HEK293 (cell line): ENCODE measurements at regions not wholly inside any gene's neighbourhood (a gene's known extent, or its start where the extent isn't known, plus 50 kb on each side); places are given as distances from the start of the nearest gene placed in this dataset.

Experiments used
- BCL11A ChIP-seq: fragments of 450-650 bp; formaldehyde crosslinking; IDR thresholded peaks from 2 replicates; pipeline ENCODE4 v1.5.1; 2016; ENCODE audit warnings: low read depth, missing biosample characterization, missing genetic modification characterization
- BCL6B ChIP-seq: fragments of 450-650 bp; formaldehyde crosslinking; IDR thresholded peaks from 2 replicates; pipeline ENCODE4 v1.5.1; 2017; ENCODE audit warnings: missing biosample characterization, missing genetic modification characterization
- ELK4 ChIP-seq: IDR thresholded peaks from 2 replicates; pipeline ENCODE4 v1.6.1; 2011; ENCODE audit warnings: mild to moderate bottlenecking, low read depth, low read length, borderline replicate concordance
- GLI4 ChIP-seq: fragments of 450-650 bp; formaldehyde crosslinking; IDR thresholded peaks from 2 replicates; pipeline ENCODE4 v1.5.1; 2016; ENCODE audit warnings: missing biosample characterization, missing genetic modification characterization
- HOXA7 ChIP-seq: sonication (generic); formaldehyde crosslinking; IDR thresholded peaks from 2 replicates; pipeline ENCODE4 v1.8.1; 2022; ENCODE audit warnings: missing genetic modification reagents, borderline replicate concordance
- KLF10 ChIP-seq: fragments of 450-650 bp; IDR thresholded peaks from 2 replicates; pipeline ENCODE4 v1.5.1; 2018; ENCODE audit warnings: missing biosample characterization, mild to moderate bottlenecking, missing genetic modification characterization
- PBX3 ChIP-seq: sonication (generic); formaldehyde crosslinking; IDR thresholded peaks from 2 replicates; pipeline ENCODE4 v1.8.1; 2022; ENCODE audit warnings: mild to moderate bottlenecking, moderate library complexity, missing genetic modification reagents
- PRDM1 ChIP-seq: fragments of 450-650 bp; formaldehyde crosslinking; IDR thresholded peaks from 2 replicates; pipeline ENCODE4; 2016; ENCODE audit warnings: missing biosample characterization, missing genetic modification characterization
- SP3 ChIP-seq: fragments of 450-650 bp; formaldehyde crosslinking; IDR thresholded peaks from 2 replicates; pipeline ENCODE4 v1.5.1; 2016; ENCODE audit warnings: missing biosample characterization, missing genetic modification characterization
- ZBTB7A ChIP-seq: fragments of 450-650 bp; formaldehyde crosslinking; IDR thresholded peaks from 2 replicates; pipeline ENCODE4 v1.5.1; 2016; ENCODE audit warnings: low read depth, missing biosample characterization, missing genetic modification characterization
- ZNF121 ChIP-seq: fragments of 450-650 bp; formaldehyde crosslinking; IDR thresholded peaks from 2 replicates; pipeline ENCODE4 v1.5.1; 2016; ENCODE audit warnings: missing biosample characterization, missing genetic modification characterization
- ZNF169 ChIP-seq: fragments of 450-650 bp; formaldehyde crosslinking; IDR thresholded peaks from 2 replicates; pipeline ENCODE4 v1.5.1; 2016; ENCODE audit warnings: missing biosample characterization, missing genetic modification characterization
- ZNF184 ChIP-seq: fragments of 450-650 bp; IDR thresholded peaks from 2 replicates; pipeline ENCODE4 v1.5.1; 2018; ENCODE audit warnings: missing biosample characterization, mild to moderate bottlenecking, missing genetic modification characterization
- ZNF24 ChIP-seq: fragments of 450-650 bp; formaldehyde crosslinking; IDR thresholded peaks from 2 replicates; pipeline ENCODE4 v1.5.1; 2016; ENCODE audit warnings: missing biosample characterization, missing genetic modification characterization
- ZNF324 ChIP-seq: fragments of 450-650 bp; formaldehyde crosslinking; IDR thresholded peaks from 2 replicates; pipeline ENCODE4 v1.5.1; 2016; ENCODE audit warnings: missing biosample characterization, missing genetic modification characterization
- ZNF335 ChIP-seq: fragments of 450-650 bp; formaldehyde crosslinking; conservative IDR thresholded peaks from 2 replicates; pipeline ENCODE4 v1.5.1; 2016; ENCODE audit warnings: missing biosample characterization, missing genetic modification characterization
- ZNF37A ChIP-seq: fragments of 450-650 bp; IDR thresholded peaks from 2 replicates; pipeline ENCODE4 v1.5.1; 2018; ENCODE audit warnings: missing biosample characterization, missing genetic modification characterization
- ZNF518A ChIP-seq: fragments of 450-650 bp; formaldehyde crosslinking; conservative IDR thresholded peaks from 2 replicates; pipeline ENCODE4 v1.5.1; 2016; ENCODE audit warnings: low read depth, missing biosample characterization, missing genetic modification characterization
- ZNF521 ChIP-seq: fragments of 450-650 bp; formaldehyde crosslinking; IDR thresholded peaks from 2 replicates; pipeline ENCODE4 v1.5.1; 2017; ENCODE audit warnings: missing biosample characterization, mild to moderate bottlenecking, missing genetic modification characterization
- ZNF600 ChIP-seq: fragments of 450-650 bp; formaldehyde crosslinking; IDR thresholded peaks from 2 replicates; pipeline ENCODE4 v1.5.1; 2016; ENCODE audit warnings: missing biosample characterization, missing genetic modification characterization
- ZNF660 ChIP-seq: fragments of 450-650 bp; IDR thresholded peaks from 2 replicates; pipeline ENCODE4 v1.5.1; 2018; ENCODE audit warnings: missing biosample characterization, mild to moderate bottlenecking, missing genetic modification characterization
- ZNF747 ChIP-seq: fragments of 450-650 bp; formaldehyde crosslinking; IDR thresholded peaks from 2 replicates; pipeline ENCODE4 v1.5.1; 2016; ENCODE audit warnings: missing biosample characterization, missing genetic modification characterization
- ZNF792 ChIP-seq: fragments of 450-650 bp; formaldehyde crosslinking; IDR thresholded peaks from 2 replicates; pipeline ENCODE4 v1.5.1; 2016; ENCODE audit warnings: missing biosample characterization, missing genetic modification characterization

GRCh38 chr4:179750374-179750773 is 2308.1 kb upstream of the AGA start (continued):
- TF ChIP-seq BCL6B: 0 out of 2 replicates have a peak, but pooled peaks have one; percentile 27
- no peak for TF ChIP-seq KLF10 (tag by site-specific recombination)
- no peak for TF ChIP-seq BCL11A
- TF ChIP-seq ZNF121: no peak
- TF ChIP-seq GLI4 (tag by site-specific recombination): no peak
- no peak for TF ChIP-seq HOXA7 (CRISPR knock-in tag)
- no peak for TF ChIP-seq ZNF521
- no peak for TF ChIP-seq ZNF518A (tag by site-specific recombination)
- no peak for TF ChIP-seq ZNF37A (tag by site-specific recombination)
- no peak for TF ChIP-seq ZNF169 (tag by site-specific recombination)
- TF ChIP-seq ZNF335: no peak
- TF ChIP-seq ZNF24 (tag by site-specific recombination): no peak
- TF ChIP-seq ZBTB7A (tag by site-specific recombination): no peak
- TF ChIP-seq PBX3 (CRISPR knock-in tag): no peak
- TF ChIP-seq ELK4: no peak
- TF ChIP-seq ZNF660 (tag by site-specific recombination): 0 out of 2 replicates have a peak, but pooled peaks have one; percentile 28
- no peak for TF ChIP-seq ZNF747
- TF ChIP-seq ZNF184: no peak
- TF ChIP-seq PRDM1: no peak
- TF ChIP-seq ZNF792 (tag by site-specific recombination): no peak
- no peak for TF ChIP-seq ZNF600 (tag by site-specific recombination)
- peak; percentile 24; the same call in 1 of the 2 replicates for TF ChIP-seq ZNF324 (tag by site-specific recombination)
- no peak for TF ChIP-seq SP3 (tag by site-specific recombination)
